GM18858 (cell line): ENCODE measurements at regions not wholly inside any gene's neighbourhood (a gene's known extent, or its start where the extent isn't known, plus 50 kb on each side); places are given as distances from the start of the nearest gene placed in this dataset.
"Not testable (repeated sequence)": the region's sequence is repeated elsewhere in the genome, so short reads cannot be mapped to it uniquely, and the experiment has no call there.

ENCODE experiments used
- ATAC-seq: cut with Tn5 transposase; IDR thresholded peaks from one replicate; pipeline ENCODE4 v1.9.1; 2021; ENCODE audit not compliant: unreplicated experiment

DNA sequence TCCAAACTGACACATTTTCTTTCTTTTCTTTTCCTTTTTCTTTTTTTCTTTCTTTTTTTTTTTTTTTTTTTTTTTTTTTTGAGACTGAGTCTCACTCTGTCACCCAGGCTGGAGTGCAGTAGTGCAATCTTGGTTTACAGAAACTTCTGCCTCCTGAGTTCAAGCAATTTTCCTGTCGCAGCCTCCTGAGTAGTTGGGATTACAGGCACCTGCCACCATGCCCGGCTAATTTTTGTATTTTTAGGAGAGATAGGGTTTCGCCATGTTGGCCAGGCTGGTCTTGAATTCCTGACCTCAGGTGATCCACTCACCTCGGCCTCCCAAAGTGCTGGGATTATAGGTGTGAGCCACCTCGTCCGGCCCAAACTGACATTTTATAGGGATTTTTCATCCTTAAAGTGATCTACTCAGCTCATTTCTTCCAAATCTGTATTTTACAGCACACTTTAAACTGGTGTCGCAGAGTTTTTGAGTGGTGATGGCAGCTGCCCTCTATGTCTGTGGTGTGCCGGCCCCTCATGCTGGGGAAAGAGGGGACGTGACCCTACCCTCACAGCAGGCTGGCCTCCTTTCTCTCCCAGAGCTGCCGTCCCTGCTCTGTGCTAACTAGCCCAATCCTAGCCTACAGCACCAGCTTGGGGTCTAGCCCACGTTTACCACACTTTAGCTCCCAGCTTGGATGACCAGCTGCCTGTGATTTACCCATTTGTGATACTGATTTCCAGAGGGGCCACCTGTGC lies 211.9 kb upstream of the HAAO start:
- not testable (repeated sequence) for ATAC-seq

DNA sequence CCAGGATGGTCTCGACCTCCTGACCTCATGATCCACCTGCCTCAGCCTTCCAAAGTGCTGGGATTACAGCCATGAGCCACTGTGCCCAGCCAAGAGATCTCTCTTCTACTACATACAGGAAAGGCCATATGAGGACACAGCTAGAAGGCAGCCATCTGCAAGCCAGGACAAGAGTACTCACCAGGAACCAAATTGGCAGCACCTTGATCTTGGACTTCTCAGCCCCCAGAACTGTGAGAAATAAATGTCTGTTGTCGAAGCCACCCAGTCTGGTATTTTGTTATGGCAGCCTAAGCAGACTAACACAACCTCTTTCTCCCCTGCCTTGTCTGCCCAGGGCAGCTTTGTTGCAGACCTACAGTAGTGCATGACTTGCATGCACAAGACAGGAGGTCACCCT lies 211.3 kb upstream of the HAAO start:
- ATAC-seq = no peak

DNA sequence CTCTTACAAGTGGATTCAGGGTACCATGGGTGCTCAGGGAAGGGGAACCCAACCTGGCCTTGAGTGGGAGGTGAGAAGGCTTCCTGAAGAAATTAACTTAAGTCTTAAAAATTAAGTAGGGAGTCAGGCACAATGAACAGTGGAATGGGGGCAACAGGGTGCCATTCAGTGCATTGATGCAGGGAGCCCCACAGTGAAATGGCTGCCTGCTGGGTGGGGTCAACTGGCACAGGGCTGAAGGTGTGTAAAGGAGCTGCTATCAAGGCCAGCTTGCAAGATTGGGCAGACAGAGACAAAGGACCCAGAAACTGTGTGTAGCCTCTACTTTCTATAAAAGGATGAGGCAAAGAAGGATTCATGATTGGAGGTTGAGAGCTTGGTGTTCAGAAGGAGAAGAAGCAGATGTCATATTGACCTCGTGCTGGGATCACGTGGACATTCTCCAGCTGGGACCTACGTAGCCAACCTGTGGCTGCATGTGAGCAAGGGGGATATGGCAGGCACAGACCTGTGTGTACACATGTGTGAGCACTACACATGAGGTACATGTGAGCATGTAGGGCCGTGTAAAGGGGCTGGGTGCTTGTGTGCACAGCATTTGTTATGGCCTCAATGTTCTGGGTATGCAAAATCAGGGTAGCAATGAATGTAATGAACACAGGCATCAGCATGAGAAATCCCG lies 209.5 kb upstream of the HAAO start:
- ATAC-seq = no peak

DNA sequence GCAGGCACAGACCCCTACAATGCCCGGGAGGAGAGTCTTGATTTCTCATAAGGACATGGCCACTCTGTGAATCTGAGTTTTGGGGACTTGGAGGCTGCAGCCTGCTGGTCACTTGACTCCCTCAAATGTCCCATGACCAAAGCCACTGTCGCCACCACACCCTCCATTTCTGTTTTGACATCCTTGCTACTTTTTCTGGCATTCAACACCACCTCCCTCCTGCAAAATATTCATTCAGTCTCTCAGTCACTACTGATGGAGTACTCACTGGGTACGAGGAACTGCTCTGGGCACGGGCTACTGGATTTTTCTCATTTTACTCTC lies 208.6 kb upstream of the HAAO start:
- ATAC-seq = no peak

DNA sequence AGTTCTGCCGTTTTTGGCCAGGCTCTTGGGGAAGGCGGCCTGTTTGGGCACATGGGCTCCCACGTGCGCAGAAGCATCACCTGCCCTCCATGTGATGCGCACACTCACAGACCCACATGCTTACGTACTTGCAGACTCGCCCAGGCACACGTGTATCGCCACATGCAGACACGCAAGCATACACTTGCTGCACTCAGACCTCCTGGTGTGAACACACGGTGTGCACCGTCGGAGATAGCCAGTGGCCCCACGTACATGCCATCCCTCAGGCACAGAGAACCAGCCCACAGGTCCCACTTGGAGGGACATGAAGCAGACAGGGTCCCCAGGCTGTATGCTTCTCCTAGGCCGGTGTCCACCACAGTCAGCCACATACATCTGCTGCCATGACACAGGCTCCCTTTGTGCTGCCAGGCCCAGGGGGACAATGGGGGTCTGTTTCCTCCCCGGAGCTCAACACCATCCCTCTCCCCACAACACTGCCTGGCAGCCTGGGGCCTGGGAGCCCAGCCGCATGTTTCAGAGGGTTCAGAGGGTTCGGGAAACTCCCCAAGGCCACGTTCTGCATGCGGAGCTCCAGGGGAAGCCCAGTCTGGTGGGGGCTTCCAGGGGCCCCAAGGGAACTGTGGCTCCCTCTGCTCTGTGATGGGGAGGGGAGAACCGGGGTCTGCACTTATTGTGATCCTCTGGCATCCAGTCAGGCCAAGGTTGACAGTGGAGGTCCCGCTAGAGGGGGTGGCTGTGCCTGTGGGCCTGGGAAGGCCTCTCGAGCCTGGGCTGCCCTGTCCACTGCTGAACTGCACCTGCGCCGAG lies 208.1 kb upstream of the HAAO start:
- ATAC-seq = no peak

DNA sequence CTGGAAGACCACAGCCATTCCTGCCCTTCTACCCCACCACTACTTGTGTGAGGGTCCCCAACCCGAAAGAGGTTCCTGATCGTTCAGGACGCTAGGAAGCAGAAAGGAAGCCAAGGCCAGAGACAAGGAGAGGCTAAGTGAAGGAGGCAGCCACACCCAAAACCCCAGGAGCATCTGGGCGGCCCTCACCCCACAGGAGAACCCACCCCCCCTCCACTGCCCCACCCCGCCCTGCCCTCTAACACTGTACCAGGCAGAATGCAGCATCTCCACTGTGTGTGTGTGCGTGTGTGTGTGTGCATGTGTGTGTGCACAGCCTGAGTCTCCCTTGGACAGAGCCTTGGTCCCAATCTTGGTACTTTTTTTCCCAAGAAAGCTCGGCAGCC lies 207.5 kb upstream of the HAAO start:
- no peak for ATAC-seq

DNA sequence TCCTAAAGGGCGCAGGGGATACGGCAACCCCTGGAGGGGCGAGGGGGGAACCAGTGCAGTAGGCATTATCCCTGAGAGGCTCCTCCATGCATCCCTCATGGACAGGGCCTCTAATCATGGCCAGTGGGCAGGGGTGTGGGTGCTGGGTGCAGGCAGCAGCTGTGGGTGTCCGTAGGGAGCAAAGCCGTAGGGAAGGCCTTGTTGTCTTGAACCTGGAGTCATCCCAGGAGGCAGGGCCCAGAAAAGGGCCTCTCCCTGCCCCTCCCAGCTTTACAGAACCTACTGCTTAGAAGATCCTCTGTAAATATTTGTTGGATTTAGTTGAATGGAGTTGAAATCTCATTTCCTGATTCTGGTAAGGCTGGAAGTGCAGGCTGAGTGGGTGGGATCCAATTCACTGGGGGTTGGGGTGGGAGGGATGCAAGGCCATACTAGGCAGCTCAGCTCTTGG lies 207.0 kb upstream of the HAAO start:
- no peak for ATAC-seq

DNA sequence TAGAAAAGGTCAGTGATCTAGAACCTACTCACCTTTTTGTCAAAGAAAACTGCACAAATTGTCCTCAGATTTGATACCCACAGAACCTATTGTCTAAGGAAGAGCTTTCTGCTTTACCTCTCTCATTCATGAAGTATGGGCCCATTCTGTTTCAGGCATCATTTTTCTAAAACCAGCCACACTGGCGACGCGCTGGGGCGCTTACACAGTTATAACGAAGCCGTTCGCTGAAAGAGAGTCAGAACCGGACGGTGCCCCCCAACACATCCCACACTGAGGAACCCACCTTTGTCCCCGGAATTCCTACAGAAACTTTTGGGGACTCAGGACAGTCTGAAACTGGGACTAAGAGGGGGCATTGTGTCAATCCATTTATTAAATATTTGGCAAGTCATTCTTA lies 206.3 kb upstream of the HAAO start:
- ATAC-seq = no peak

DNA sequence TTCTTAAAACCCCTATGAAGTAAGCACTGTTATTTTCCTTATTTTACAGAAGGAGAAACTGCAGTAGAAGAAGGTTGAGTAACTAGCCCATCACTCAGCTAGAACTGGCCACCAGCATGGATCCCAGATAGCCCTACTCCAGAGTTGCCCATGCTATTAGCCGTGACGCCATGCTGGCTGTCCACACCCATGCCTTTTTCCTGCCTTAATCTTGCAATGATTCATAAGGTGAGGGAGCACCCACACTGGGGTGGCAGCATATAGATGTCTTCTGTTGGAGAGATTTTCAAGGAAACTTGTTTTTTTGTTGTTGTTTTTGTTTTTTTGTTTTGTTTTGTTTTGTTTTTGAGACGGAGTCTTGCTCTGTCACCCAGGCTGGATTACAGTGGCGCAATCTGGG lies 204.1 kb upstream of the HAAO start:
- ATAC-seq = no peak

DNA sequence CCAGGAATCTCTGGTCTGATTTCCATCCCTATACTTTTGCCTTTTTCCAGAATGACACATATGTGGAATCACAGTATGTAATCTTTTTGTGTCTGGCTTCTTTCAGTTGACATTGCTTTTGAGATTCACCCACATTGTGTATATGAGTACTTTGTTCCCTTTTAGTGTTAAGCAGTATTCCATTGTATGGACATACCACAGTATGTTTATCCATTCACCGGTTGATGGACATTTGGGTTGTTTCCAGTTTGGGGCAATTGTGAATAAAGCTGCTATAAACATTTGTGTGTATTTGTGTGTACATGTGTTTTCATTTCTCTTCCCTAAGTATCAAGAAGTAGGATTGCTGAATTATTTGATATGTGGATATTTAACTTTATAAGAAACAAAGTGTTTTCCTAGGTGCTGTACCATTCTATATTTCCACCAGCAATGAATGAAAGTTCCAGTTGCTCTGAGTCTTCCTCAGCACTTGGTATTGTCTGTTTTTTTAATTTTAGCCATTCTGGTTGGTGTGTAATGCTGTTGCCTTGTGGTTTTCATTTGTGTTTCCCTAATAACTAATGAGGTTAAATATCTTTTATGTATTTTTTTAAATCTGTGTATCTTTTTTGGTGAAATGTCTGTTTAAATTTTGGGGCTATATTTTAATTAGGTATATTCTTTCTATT lies 203.5 kb upstream of the HAAO start:
- no peak for ATAC-seq

- ATAC-seq = not testable (repeated sequence)
These were observed 197.1 kb upstream of the HAAO start for GRCh38 chr2:42989283-42990081.

- ATAC-seq = not testable (repeated sequence)
These were observed 195.7 kb upstream of the HAAO start for GRCh38 chr2:42988055-42988454.

GRCh38 chr2:42987112-42987922 lies 194.9 kb upstream of the HAAO start:
- no peak for ATAC-seq

- no peak for ATAC-seq
These were observed 192.2 kb upstream of the HAAO start for GRCh38 chr2:42984617-42985016.

GRCh38 chr2:42984081-42984480 lies 191.7 kb upstream of the HAAO start:
- ATAC-seq = no peak

- no peak for ATAC-seq
These were observed 188.5 kb upstream of the HAAO start for GRCh38 chr2:42980764-42981416.

DNA sequence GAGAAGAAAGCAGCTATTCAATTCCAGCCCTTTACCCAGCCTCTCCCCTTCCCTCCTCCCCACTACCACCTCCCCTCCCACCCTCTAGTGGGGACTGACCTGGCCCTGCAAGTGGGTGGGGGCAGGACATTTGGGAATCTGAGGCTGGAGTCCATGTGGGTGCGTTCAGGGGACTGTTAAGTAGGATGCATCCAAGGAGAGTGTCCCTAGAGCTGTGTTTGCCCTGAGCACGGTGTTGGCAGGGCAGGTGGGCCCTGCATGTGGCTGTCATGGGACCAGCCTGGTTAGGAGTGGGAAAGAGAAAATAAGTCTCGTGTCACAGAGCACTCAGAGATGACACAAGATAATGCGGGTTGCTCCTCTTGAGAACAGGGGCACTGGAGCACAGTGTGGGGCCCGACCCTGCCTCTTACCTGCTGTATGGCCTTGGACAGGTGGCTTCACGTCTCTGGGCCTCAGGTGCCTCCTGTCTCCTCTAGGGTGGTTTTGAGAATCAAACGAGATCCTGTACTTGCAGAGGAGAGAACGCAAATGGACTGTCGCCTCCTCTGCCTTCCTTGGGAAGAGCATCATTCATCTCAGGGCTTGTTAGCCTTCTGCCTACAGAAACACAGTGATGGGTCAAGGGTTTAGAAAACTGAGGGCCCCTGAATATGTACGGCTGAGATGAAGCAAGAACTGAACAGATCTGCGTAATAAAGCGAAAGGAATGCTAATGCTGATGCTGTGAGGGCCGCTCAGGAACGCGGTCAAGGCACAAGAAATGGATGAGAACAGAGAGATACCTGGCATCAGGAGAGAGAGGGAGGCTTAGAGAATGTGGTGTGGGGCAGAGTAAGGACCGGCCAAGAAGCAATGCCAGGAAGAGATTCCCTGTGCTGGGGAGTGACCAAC lies 187.7 kb upstream of the HAAO start:
- no peak for ATAC-seq

- ATAC-seq = no peak
These were observed 187.1 kb upstream of the HAAO start for GRCh38 chr2:42979416-42979869.
